ENCODE measurements at regions not wholly inside any gene's neighbourhood (a gene's known extent, or its start where the extent isn't known, plus 50 kb on each side); places are given as distances from the start of the nearest gene placed in this dataset.

- Histone ChIP-seq H3K9me2 (no peaks in the 10 kb centered on the region), H3K4me2 (no peak overlapping the region), H4K20me1 (ENCODE audit: insufficient read depth) (no peaks in the 10 kb centered on the region), H3K27ac (ENCODE audit: low read depth in 2 of 2, low read length in 1 of 2) (no peak overlapping the region), H3K4me1 (ENCODE audit: control insufficient read depth in 1 of 2, insufficient read depth in 2 of 2, low read depth in 1 of 2, low read length in 1 of 2) (no peaks in the 10 kb centered on the region; a peak in 1 of 4 replicates), H3F3A (replicated peaks; ENCODE audit: insufficient read depth) (no peaks in the 10 kb centered on the region), H3K9ac (no peak overlapping the region), H3K9me3 (no peaks in the 10 kb centered on the region), H2AFZ (ENCODE audit: low read depth) (no peak overlapping the region), H3K4me3 (ENCODE audit: low read depth in 2 of 2, low read length in 1 of 2) (no peak overlapping the region), H3K79me2 (ENCODE audit: insufficient read depth) (no peaks in the 10 kb centered on the region), H3K36me3 (replicated peaks in 1 of 2; ENCODE audit: control insufficient read depth in 1 of 2, insufficient read depth in 2 of 2, low read length in 1 of 2) (no peaks in the 10 kb centered on the region), H3K27me3 (ENCODE audit: insufficient read depth) (no peaks in the 10 kb centered on the region)
- CTCF ChIA-PET, result interaction anchor here (0.7 to 7.7 kb wide), 7 partner anchors 18 to 68 kb away, joined by 3 to 160 read pairs (median 5); no protein-coding TSS in a partner anchor
- POLR2A ChIA-PET, result no interaction called here
- no peak for TF ChIP-seq NRF1 (IDR thresholded peaks at IDR 0.05; ENCODE audit: low read depth, low read length)
- TF ChIP-seq IRF3 (IDR thresholded peaks at IDR 0.05; ENCODE audit: low read depth, low read length), result no peak
- TF ChIP-seq FOXM1 (IDR thresholded peaks at IDR 0.05; ENCODE audit: low read depth), result no peak
- no peak for TF ChIP-seq TCF12 (IDR thresholded peaks at IDR 0.05)
- TF ChIP-seq SIN3A (IDR thresholded peaks at IDR 0.05; ENCODE audit: borderline replicate concordance, low read depth, low read length), result no peak
- no peak for TF ChIP-seq USF2 (IDR thresholded peaks at IDR 0.05; ENCODE audit: borderline replicate concordance, low read depth, low read length)
- DNase-seq, result no peak
- WGBS (ENCODE audit: low lambda C conversion rate), result 28% methylated on average over 1 of the region's 1 CpG
Measured at GRCh38 chr7:12456506-12456905, 52.8 kb upstream of the VWDE start.

- CTCF ChIA-PET, result interaction anchor here (0.5 to 7.7 kb wide), 69 partner anchors 8 to 804 kb away, joined by 3 to 160 read pairs (median 5); partner anchors contain the start of gene VWDE
- H3K9ac ChIP-seq, result no peak overlapping the region
Measured at GRCh38 chr7:12458520-12459131, 55.0 kb upstream of the VWDE start.

More at GRCh38 chr7:12458520-12459131, 55.0 kb upstream of the VWDE start:
- no peak overlapping the region for H3K4me3 ChIP-seq (ENCODE audit: low read depth in 2 of 2, low read length in 1 of 2)
- POLR2A ChIA-PET, result no interaction called here
- no peak overlapping the region for H2AFZ ChIP-seq (ENCODE audit: low read depth)
- WGBS (ENCODE audit: low lambda C conversion rate), result 18% methylated on average over 4 of the region's 4 CpGs
- H3K4me2 ChIP-seq, result no peak overlapping the region
- no peaks in the 10 kb centered on the region for H3K9me3 ChIP-seq
- peak; percentile 68 for DNase-seq
- no peak overlapping the region for H3K27ac ChIP-seq (ENCODE audit: low read depth in 2 of 2, low read length in 1 of 2)
- TF ChIP-seq RAD21 (IDR thresholded peaks at IDR 0.05; ENCODE audit: low read length), result peak; percentile 93
- no peak for TF ChIP-seq PBX3 (IDR thresholded peaks at IDR 0.05)
- peak; percentile 97 for TF ChIP-seq CTCF (IDR thresholded peaks at IDR 0.05)
- no peak for TF ChIP-seq NRF1 (IDR thresholded peaks at IDR 0.05; ENCODE audit: low read depth, low read length)
- TF ChIP-seq GABPA (IDR thresholded peaks at IDR 0.05; ENCODE audit: low read depth), result no peak
- TF ChIP-seq ELF1 (IDR thresholded peaks at IDR 0.05), result no peak
- TF ChIP-seq CHD2 (IDR thresholded peaks at IDR 0.05; ENCODE audit: low read length, partially characterized antibody), result no peak
- no peak for TF ChIP-seq EZH2phosphoT487 (IDR thresholded peaks at IDR 0.05; ENCODE audit: borderline replicate concordance, low read depth)
- TF ChIP-seq IRF3 (IDR thresholded peaks at IDR 0.05; ENCODE audit: low read depth, low read length), result no peak
- TF ChIP-seq SMC3 (IDR thresholded peaks at IDR 0.05; ENCODE audit: low read depth, low read length), result peak; percentile 61
- H3K27me3 ChIP-seq (ENCODE audit: insufficient read depth), result no peaks in the 10 kb centered on the region
- no peaks in the 10 kb centered on the region for H4K20me1 ChIP-seq (ENCODE audit: insufficient read depth)
- no peaks in the 10 kb centered on the region; a peak in 1 of 4 replicates for H3K4me1 ChIP-seq (ENCODE audit: control insufficient read depth in 1 of 2, insufficient read depth in 2 of 2, low read depth in 1 of 2, low read length in 1 of 2)
- no peaks in the 10 kb centered on the region for H3K79me2 ChIP-seq (ENCODE audit: insufficient read depth)
- H3F3A ChIP-seq (replicated peaks; ENCODE audit: insufficient read depth), result no peaks in the 10 kb centered on the region
- H3K36me3 ChIP-seq (replicated peaks in 1 of 2; ENCODE audit: control insufficient read depth in 1 of 2, insufficient read depth in 2 of 2, low read length in 1 of 2), result no peaks in the 10 kb centered on the region
- H3K9me2 ChIP-seq, result no peaks in the 10 kb centered on the region

Data from SK-N-SH (cell line).